Astrocyte of the cerebellum (primary cell): ENCODE measurements at regions not wholly inside any gene's neighbourhood (a gene's known extent, or its start where the extent isn't known, plus 50 kb on each side); places are given as distances from the start of the nearest gene placed in this dataset.

Source experiments
- DNase-seq: peaks from one replicate; pipeline ENCODE4 v3.0.0-alpha.2; 2011; ENCODE audit warnings: low read depth
- H3K4me3 ChIP-seq: 2 replicates; pipeline ENCODE4 v1.5.1; 2011; ENCODE audit warnings: mild to moderate bottlenecking, low read depth, low read length, moderate library complexity
- in situ Hi-C: cut with HindIII; loops from 2 replicates; pipeline ENCODE4 v1.10.0; 2017; ENCODE audit warnings: low sequenced_read_pairs
- TF ChIP-seq, protein P1 (sequence below): IDR thresholded peaks from 2 replicates; pipeline ENCODE4 v1.5.1; 2012; ENCODE audit warnings: low read length, low read depth, moderate library complexity, mild to moderate bottlenecking; ENCODE audit errors: missing control alignments

DNA sequence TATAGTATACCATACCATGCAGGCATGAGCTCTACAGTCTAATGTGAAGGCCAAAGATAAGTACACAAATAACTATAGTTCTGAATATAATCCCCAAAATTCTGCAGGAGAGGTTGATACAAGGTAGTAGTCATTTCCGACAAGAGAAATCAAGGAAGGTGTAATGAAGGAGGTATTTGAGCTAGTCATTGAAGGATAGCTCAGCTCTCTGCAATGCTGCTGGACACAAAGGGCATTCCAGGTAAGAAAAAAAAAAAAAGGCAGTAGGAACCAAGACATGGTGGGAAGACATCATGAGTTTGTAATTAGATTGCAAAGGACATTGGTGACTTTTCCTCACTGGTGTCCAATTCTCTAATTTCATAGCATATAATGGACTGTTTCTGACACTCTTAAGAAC, 285.3 kb downstream of the AHR start:
- no peak for DNase-seq
- in situ Hi-C loops: no loop called here
- H3K4me3 ChIP-seq: no peak overlapping the region
- TF ChIP-seq, protein P1, sequence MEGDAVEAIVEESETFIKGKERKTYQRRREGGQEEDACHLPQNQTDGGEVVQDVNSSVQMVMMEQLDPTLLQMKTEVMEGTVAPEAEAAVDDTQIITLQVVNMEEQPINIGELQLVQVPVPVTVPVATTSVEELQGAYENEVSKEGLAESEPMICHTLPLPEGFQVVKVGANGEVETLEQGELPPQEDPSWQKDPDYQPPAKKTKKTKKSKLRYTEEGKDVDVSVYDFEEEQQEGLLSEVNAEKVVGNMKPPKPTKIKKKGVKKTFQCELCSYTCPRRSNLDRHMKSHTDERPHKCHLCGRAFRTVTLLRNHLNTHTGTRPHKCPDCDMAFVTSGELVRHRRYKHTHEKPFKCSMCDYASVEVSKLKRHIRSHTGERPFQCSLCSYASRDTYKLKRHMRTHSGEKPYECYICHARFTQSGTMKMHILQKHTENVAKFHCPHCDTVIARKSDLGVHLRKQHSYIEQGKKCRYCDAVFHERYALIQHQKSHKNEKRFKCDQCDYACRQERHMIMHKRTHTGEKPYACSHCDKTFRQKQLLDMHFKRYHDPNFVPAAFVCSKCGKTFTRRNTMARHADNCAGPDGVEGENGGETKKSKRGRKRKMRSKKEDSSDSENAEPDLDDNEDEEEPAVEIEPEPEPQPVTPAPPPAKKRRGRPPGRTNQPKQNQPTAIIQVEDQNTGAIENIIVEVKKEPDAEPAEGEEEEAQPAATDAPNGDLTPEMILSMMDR: no peak

DNA sequence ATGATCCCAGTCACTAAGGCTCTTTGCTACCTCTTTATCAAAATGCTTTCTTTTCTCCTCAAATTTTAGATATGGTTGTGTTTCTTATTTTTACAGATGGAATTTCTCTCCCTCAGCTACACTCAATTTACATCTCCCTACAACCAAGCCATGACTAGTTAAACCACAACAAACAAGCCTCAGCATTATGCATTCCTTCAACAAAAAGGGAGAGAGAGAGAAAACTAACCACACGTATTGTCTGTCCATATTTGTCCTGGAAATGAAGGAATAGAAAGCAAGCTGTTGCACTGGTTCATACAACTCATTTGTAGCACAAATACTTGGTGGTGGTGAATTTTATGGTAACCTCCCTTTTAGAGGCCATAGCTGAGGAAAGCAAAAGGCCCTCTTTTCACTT, 286.4 kb downstream of the AHR start:
- peak; percentile 91 for DNase-seq
- TF ChIP-seq, protein P1: no peak
- in situ Hi-C loops: no loop called here
- H3K4me3 ChIP-seq: no peak overlapping the region

DNA sequence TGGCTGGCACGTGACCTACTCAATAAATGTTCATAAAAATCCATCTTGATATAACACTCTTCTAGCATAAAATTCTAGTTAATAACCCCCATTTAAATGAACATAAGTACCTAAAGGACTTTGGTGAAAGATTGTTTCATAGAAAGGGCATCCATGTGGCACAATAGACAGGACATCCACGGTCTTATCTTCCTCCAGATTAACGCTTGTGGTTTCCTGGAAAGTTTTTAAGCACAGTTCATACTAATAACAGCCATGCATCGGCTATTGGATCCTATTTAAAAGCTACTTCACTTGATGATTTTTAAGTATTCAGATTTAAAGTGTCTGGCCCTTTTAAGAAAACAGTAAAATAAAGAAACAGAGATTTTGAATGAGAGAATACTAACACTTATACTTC, 288.3 kb downstream of the AHR start:
- TF ChIP-seq, protein P1: no peak
- no peak overlapping the region for H3K4me3 ChIP-seq
- no peak for DNase-seq
- in situ Hi-C loops: no loop called here

GRCh38 chr7:17588730-17589129, 290.3 kb downstream of the AHR start:
- in situ Hi-C loops: no loop called here
- no peak for DNase-seq
- TF ChIP-seq, protein P1: no peak
- H3K4me3 ChIP-seq: no peak overlapping the region

- TF ChIP-seq, protein P1: no peak
Measured at GRCh38 chr7:17589671-17590070, 291.2 kb downstream of the AHR start.

DNA sequence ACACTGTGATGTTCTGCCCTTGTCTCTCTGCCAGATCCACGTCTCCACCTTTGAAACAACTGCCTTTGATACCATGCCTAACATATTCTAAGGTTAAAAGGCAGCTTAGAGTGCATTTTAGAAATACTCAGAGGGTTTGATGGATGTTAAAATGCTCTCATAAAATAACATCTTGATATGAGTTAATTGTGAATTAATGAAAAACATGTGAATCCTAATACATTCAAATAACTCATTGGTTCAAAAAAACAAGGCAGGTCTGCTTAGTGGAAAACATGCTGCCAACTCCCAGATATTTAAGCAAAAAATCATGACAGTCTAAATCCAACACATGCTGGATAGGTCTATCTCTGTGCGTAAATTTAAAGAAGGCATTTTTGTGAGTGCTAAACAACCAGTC, 291.8 kb downstream of the AHR start:
- no peak overlapping the region for H3K4me3 ChIP-seq
- no peak for DNase-seq
- TF ChIP-seq, protein P1: no peak
- in situ Hi-C loops: no loop called here

More at GRCh38 chr7:17589671-17590070, 291.2 kb downstream of the AHR start:
- in situ Hi-C loops: no loop called here
- DNase-seq: no peak
- H3K4me3 ChIP-seq: no peak overlapping the region
